Mesenchymal stem cell (in vitro differentiated cells and primary cell): ENCODE measurements at regions not wholly inside any gene's neighbourhood (a gene's known extent, or its start where the extent isn't known, plus 50 kb on each side); places are given as distances from the start of the nearest gene placed in this dataset.

Experiments used
- DNase-seq: peaks from one replicate; pipeline ENCODE4 v3.0.0-alpha.2; 2013
- H2AFZ ChIP-seq: one replicate; pipeline ENCODE4 v1.6.1; 2013; ENCODE audit warnings: low read depth, mild to moderate bottlenecking, control low read depth, inconsistent platforms, low read length, moderate library complexity
- H2AK5ac ChIP-seq: 2 replicates; pipeline ENCODE4 v1.6.1; 2013; ENCODE audit warnings: low read length, moderate library complexity, mild to moderate bottlenecking, inconsistent platforms; ENCODE audit not compliant: severe bottlenecking
- H2BK120ac ChIP-seq: one replicate; pipeline ENCODE4 v1.6.1; 2013; ENCODE audit warnings: low read depth, mild to moderate bottlenecking, inconsistent platforms, low read length, moderate library complexity
- H2BK12ac ChIP-seq, 2 experiments: one replicate each; pipeline ENCODE4 v1.6.1; 2013; ENCODE audit warnings: inconsistent platforms in 2 of 2, low read length in 2 of 2, mild to moderate bottlenecking in 2 of 2, moderate library complexity in 2 of 2, control low read depth in 1 of 2
- H2BK15ac ChIP-seq: one replicate; pipeline ENCODE4 v1.6.1; 2013; ENCODE audit warnings: mild to moderate bottlenecking, low read depth, inconsistent platforms; ENCODE audit not compliant: poor library complexity, severe bottlenecking
- H2BK5ac ChIP-seq: 2 replicates; pipeline ENCODE4 v1.6.1; 2013; ENCODE audit warnings: low read depth, mild to moderate bottlenecking, low read length, control low read depth, inconsistent platforms; ENCODE audit not compliant: poor library complexity, severe bottlenecking
- H3K14ac ChIP-seq, 2 experiments: one replicate each; pipeline ENCODE4 v1.6.1; 2013; ENCODE audit warnings: inconsistent platforms in 2 of 2, low read length in 2 of 2, control low read depth in 1 of 2, mild to moderate bottlenecking in 1 of 2, moderate library complexity in 1 of 2
- H3K18ac ChIP-seq, 2 experiments: one replicate each; pipeline ENCODE4 v1.6.1; 2013; ENCODE audit warnings: inconsistent platforms in 2 of 2, low read length in 2 of 2, control low read depth in 1 of 2, low read depth in 1 of 2, mild to moderate bottlenecking in 1 of 2
- H3K23ac ChIP-seq, 2 experiments: one replicate each; pipeline ENCODE4 v1.6.1; 2013; ENCODE audit warnings: inconsistent platforms in 2 of 2, low read length in 2 of 2, mild to moderate bottlenecking in 2 of 2, moderate library complexity in 2 of 2, control low read depth in 1 of 2
- H3K27ac ChIP-seq: 2 replicates; pipeline ENCODE4 v1.5.1; 2013; ENCODE audit warnings: mild to moderate bottlenecking, moderate library complexity, low read length, control low read depth, inconsistent platforms; ENCODE audit not compliant: poor library complexity, severe bottlenecking
- H3K27me3 ChIP-seq, 2 experiments: 2 replicates each; pipeline versions ENCODE4 v1.6.1 to v1.7.0; 2013; ENCODE audit warnings: low read length in 2 of 2, mild to moderate bottlenecking in 2 of 2, moderate library complexity in 2 of 2, control low read depth in 1 of 2, inconsistent platforms in 1 of 2; ENCODE audit not compliant: control insufficient read depth in 1 of 2, insufficient read depth in 1 of 2
- H3K36me3 ChIP-seq, 2 experiments: 2 replicates each; pipeline versions ENCODE4 v1.6.1 to v1.7.0; 2013; ENCODE audit warnings: low read length in 2 of 2, control low read depth in 1 of 2, inconsistent platforms in 1 of 2, low read depth in 1 of 2, mild to moderate bottlenecking in 1 of 2; ENCODE audit not compliant: insufficient read depth in 2 of 2, control insufficient read depth in 1 of 2
- H3K4ac ChIP-seq, 2 experiments: one replicate each; pipeline ENCODE4 v1.6.1; 2013; ENCODE audit warnings: inconsistent platforms in 2 of 2, low read length in 2 of 2, mild to moderate bottlenecking in 2 of 2, moderate library complexity in 2 of 2, control low read depth in 1 of 2, low read depth in 1 of 2
- H3K4me1 ChIP-seq: 2 replicates; pipeline ENCODE4 v1.6.1; 2013; ENCODE audit warnings: low read depth, low read length, control low read depth; ENCODE audit not compliant: control insufficient read depth, insufficient read depth
- H3K4me2 ChIP-seq: 2 replicates; pipeline ENCODE4 v1.6.1; 2013; ENCODE audit warnings: low read length, mild to moderate bottlenecking, inconsistent platforms; ENCODE audit not compliant: poor library complexity, severe bottlenecking
- H3K4me3 ChIP-seq, 2 experiments: 2 replicates each; pipeline versions ENCODE4 v1.5.1 to v1.7.0; 2013; ENCODE audit warnings: low read length in 2 of 2, mild to moderate bottlenecking in 2 of 2, control low read depth in 1 of 2, low read depth in 1 of 2; ENCODE audit not compliant: insufficient read depth in 1 of 2
- H3K79me1 ChIP-seq: replicated peaks from 2 replicates; pipeline ENCODE4 v1.6.1; 2013; ENCODE audit warnings: mild to moderate bottlenecking, control low read depth, low read length, inconsistent platforms; ENCODE audit not compliant: poor library complexity, severe bottlenecking
- H3K9ac ChIP-seq: 2 replicates; pipeline ENCODE4 v1.7.0; 2013; ENCODE audit warnings: mild to moderate bottlenecking, low read length, moderate library complexity
- H3K9me3 ChIP-seq: 2 replicates; pipeline ENCODE4 v1.7.0; 2013; ENCODE audit warnings: mild to moderate bottlenecking, low read length; ENCODE audit not compliant: control insufficient read depth
- H4K8ac ChIP-seq: one replicate; pipeline ENCODE4 v1.6.1; 2013; ENCODE audit warnings: inconsistent platforms, mild to moderate bottlenecking, low read length, moderate library complexity
- H4K91ac ChIP-seq: one replicate; pipeline ENCODE4 v1.6.1; 2013; ENCODE audit warnings: mild to moderate bottlenecking, low read length, inconsistent platforms
- WGBS: methylation state at CpG from one replicate; pipeline ENCODE4 v1.1.7; 2013; ENCODE audit warnings: mixed read lengths; 5-methylcytosine and 5-hydroxymethylcytosine counted together

DNA sequence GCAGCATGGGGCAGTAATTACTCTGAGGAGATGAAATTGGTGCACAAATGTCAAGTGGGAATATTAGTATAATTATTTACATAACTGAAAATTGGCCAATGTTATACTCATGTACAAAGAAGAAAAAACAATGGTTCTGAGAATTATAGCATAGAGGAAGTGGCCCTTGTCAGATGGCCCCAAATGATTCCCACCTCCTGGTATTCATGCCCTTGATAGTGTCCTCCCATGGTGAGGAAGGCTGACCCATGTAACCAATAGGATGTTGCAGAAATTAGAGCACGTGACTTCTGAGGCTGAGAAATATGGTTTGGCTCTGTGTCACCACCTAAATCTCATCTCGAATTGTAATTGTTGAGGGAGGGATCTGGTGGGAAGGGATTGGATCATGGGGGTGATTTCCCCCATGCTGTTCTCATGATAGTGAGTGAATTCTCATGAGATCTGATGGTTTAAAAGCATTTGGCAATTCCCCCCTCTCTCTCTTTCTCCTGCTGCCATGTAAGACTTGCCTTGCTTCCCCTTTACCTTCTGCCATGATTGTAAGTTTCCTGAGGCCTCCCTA is 368.5 kb downstream of the SHQ1 start:
- H3K4me1 ChIP-seq, result peaks cover 3% of the 10 kb centered on the region
- H2BK120ac ChIP-seq, result no peak overlapping the region
- no peak for DNase-seq
- no peaks in the 10 kb centered on the region for H3K9me3 ChIP-seq
- H3K27ac ChIP-seq, result no peak overlapping the region
- no peak overlapping the region for H2BK12ac ChIP-seq
- H3K4ac ChIP-seq, result no peak overlapping the region
- H3K23ac ChIP-seq, result no peak overlapping the region
- no peak overlapping the region for H2BK15ac ChIP-seq
- H3K9ac ChIP-seq, result no peak overlapping the region
- H3K36me3 ChIP-seq, result no peaks in the 10 kb centered on the region
- H3K79me1 ChIP-seq, result no peaks in the 10 kb centered on the region
- H2AFZ ChIP-seq, result no peak overlapping the region
- H2AK5ac ChIP-seq, result no peak overlapping the region
- H3K18ac ChIP-seq, result no peak overlapping the region
- H4K8ac ChIP-seq, result no peak overlapping the region
- peaks cover 0 to 21% of the 10 kb centered on the region in 2 experiments for H3K27me3 ChIP-seq
- H3K14ac ChIP-seq, result no peak overlapping the region
- 93% methylated on average over 2 of the region's 2 CpGs for WGBS
- no peak overlapping the region for H3K4me3 ChIP-seq
- no peak overlapping the region for H2BK5ac ChIP-seq
- H4K91ac ChIP-seq, result no peak overlapping the region
- no peak overlapping the region for H3K4me2 ChIP-seq

- no peak overlapping the region for H4K91ac ChIP-seq
- no peak overlapping the region for H3K23ac ChIP-seq
- H2BK5ac ChIP-seq, result no peak overlapping the region
- no peaks in the 10 kb centered on the region for H3K79me1 ChIP-seq
- H2AK5ac ChIP-seq, result no peak overlapping the region
- DNase-seq, result no peak
- no peaks in the 10 kb centered on the region for H3K9me3 ChIP-seq
- no peak overlapping the region for H3K14ac ChIP-seq
- H2BK12ac ChIP-seq, result no peak overlapping the region
- H2BK120ac ChIP-seq, result no peak overlapping the region
- H3K18ac ChIP-seq, result no peak overlapping the region
- no peaks in the 10 kb centered on the region for H3K4me1 ChIP-seq
- no peak overlapping the region for H3K27ac ChIP-seq
- H3K27me3 ChIP-seq, result peaks cover 0 to 38% of the 10 kb centered on the region in 2 experiments
- no peak overlapping the region for H3K4me3 ChIP-seq
- H4K8ac ChIP-seq, result no peak overlapping the region
- H3K4ac ChIP-seq, result no peak overlapping the region
- no peak overlapping the region for H2BK15ac ChIP-seq
- H2AFZ ChIP-seq, result no peak overlapping the region
- H3K4me2 ChIP-seq, result no peak overlapping the region
- H3K9ac ChIP-seq, result no peak overlapping the region
- H3K36me3 ChIP-seq, result no peaks in the 10 kb centered on the region
These were observed 372.1 kb downstream of the SHQ1 start for GRCh38 chr3:72476139-72476483.

DNA sequence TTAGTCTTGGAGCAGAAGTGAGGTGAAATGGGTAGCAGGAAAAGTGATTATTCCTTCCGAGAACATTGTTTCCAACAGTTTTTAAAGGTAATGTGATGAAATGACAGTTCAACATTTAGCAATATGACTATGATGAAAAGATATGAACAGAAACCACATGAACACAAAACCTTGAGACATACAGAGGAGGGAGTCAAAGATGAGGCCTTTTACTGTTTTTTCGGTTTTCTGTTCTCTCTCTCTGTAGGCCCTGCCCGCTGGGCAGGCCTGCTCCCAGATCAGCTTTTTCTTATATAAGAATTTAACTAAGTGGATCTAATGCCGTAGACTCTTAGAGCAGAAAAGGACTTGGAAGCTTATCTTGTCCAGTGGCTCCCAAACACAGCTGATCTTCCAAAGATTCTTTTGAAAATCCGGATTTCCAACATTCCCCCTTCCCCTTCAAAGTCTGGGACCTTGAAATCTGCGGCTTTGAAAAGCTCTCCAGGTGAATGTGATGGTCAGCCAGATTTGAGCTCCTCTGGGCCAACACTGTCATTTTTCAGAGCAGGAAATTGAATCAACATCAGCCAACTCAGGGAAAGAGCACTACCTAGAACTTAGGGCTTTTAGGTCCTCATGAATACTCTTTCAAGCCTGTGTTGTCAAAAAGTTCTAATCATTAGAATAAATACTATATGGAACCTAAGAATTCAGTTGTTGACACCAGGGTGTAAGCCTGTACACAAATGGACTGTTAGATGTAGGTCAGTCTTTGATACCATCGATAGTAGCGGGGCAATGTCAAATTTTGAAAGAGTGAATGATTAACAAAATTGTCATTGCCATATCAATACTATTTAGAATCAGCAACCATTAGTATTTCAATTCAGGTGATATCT is 372.7 kb downstream of the SHQ1 start:
- Histone ChIP-seq H2AK5ac (no peak overlapping the region), H3K23ac (no peak overlapping the region), H3K27me3 (peaks cover 0 to 40% of the 10 kb centered on the region in 2 experiments), H2BK12ac (no peak overlapping the region), H3K9ac (no peak overlapping the region), H2BK15ac (no peak overlapping the region), H2AFZ (no peak overlapping the region), H3K9me3 (no peaks in the 10 kb centered on the region), H3K27ac (no peak overlapping the region), H3K4me2 (no peak overlapping the region), H3K36me3 (no peaks in the 10 kb centered on the region), H3K4me1 (no peaks in the 10 kb centered on the region), H2BK5ac (no peak overlapping the region), H2BK120ac (no peak overlapping the region), H3K4ac (no peak overlapping the region), H3K18ac (no peak overlapping the region), H4K8ac (no peak overlapping the region), H3K4me3 (no peak overlapping the region), H3K14ac (no peak overlapping the region), H3K79me1 (no peaks in the 10 kb centered on the region), H4K91ac (no peak overlapping the region)
- no peak for DNase-seq
- 88% methylated on average over 5 of the region's 8 CpGs for WGBS

DNA sequence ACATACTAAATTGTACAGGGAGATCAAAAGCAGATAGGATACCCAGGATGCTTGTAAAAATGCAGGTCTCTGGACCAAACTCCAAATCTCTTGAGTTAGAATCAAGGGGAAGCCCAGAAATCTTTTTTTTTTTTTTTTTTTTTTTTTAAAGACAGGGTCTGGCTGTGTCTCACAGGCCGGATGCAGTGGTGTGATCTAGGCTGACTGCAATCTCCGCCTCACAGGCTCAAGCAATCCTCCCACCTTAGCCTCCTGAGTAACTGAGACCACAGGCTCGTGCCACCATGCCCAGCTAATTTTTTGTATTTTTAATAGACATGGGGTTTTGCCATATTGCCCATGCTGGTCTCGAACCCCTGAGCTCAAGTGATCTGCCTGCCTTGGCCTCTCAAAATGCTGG is 373.5 kb downstream of the SHQ1 start:
- H3K4me2 ChIP-seq, result no peak overlapping the region
- no peak overlapping the region for H4K91ac ChIP-seq
- H2BK15ac ChIP-seq, result no peak overlapping the region
- no peaks in the 10 kb centered on the region for H3K36me3 ChIP-seq
- H3K27ac ChIP-seq, result no peak overlapping the region
- peaks cover 0 to 40% of the 10 kb centered on the region in 2 experiments for H3K27me3 ChIP-seq
- H3K4me3 ChIP-seq, result no peak overlapping the region
- H3K23ac ChIP-seq, result no peak overlapping the region
- no peak overlapping the region for H2BK120ac ChIP-seq
- H2AK5ac ChIP-seq, result no peak overlapping the region
- no peak overlapping the region for H3K4ac ChIP-seq
- no peaks in the 10 kb centered on the region for H3K9me3 ChIP-seq
- 87% methylated on average over 2 of the region's 4 CpGs for WGBS
- no peak overlapping the region for H3K14ac ChIP-seq
- H3K18ac ChIP-seq, result no peak overlapping the region
- H3K4me1 ChIP-seq, result no peaks in the 10 kb centered on the region
- H2BK12ac ChIP-seq, result no peak overlapping the region
- no peak overlapping the region for H3K9ac ChIP-seq
- no peak overlapping the region for H2AFZ ChIP-seq
- H4K8ac ChIP-seq, result no peak overlapping the region
- H2BK5ac ChIP-seq, result no peak overlapping the region
- no peaks in the 10 kb centered on the region for H3K79me1 ChIP-seq
- no peak for DNase-seq
